SK-MEL-5 (cell line): ENCODE measurements at regions not wholly inside any gene's neighbourhood (a gene's known extent, or its start where the extent isn't known, plus 50 kb on each side); places are given as distances from the start of the nearest gene placed in this dataset.

Experiments used
- DNase-seq: peaks from one replicate; pipeline ENCODE4 v3.0.0-alpha.2; 2016; ENCODE audit warnings: low read depth, low spot score
- in situ Hi-C: cut with HindIII; loops from 2 replicates; pipeline ENCODE4 v1.10.0; 2016; ENCODE audit warnings: low sequenced_read_pairs, high pct_unique_total_duplicates, low pct_unique_long_range_greater_than_20kb
- small RNA-seq, 2 experiments: library from RNA; depleted of rRNA; stranded (forward); fragments of <200 nt; gene quantifications; one replicate each; pipeline ENCODE3, GENCODE V24; 2014

- DNase-seq = no peak
- in situ Hi-C loops = no loop called here
Measured at GRCh38 chr4:52535793-52536192, 123.3 kb downstream of the USP46 start.

Small RNA genes in the stretch of these regions (small RNA-seq; reads per million reads assigned to genes)
- gene RNU6-1252P = 0 reads per million in 2 experiments
